H1 (cell line): ENCODE measurements at regions not wholly inside any gene's neighbourhood (a gene's known extent, or its start where the extent isn't known, plus 50 kb on each side); places are given as distances from the start of the nearest gene placed in this dataset.

Experiments used
- CTCF ChIA-PET: fragments of 300-600 bp; sonication (Branson Sonifier 250); formaldehyde crosslinking; loops from one replicate; lab custom pipeline; 2021; ENCODE audit not compliant: partially characterized antibody; lab: Charles Lee
- POLR2A ChIA-PET: fragments of 300-600 bp; sonication (Branson Sonifier 250); formaldehyde crosslinking; loops from one replicate; lab custom pipeline; 2021; ENCODE audit warnings: inconsistent platforms; ENCODE audit not compliant: partially characterized antibody; lab: Charles Lee
- DNase-seq, 2 experiments: peaks; one replicate each; pipeline versions ENCODE4 v3.0.0 to v3.0.0-alpha.2; 2010 to 2022; ENCODE audit warnings: low spot score in 2 of 2, low read depth in 1 of 2, mixed read lengths in 1 of 2
- FAIRE-seq: peaks from 2 replicates; lab custom pipeline; 2011; peaks lifted over from hg19 to GRCh38; lab: Jason Lieb, UNC
- H2AFZ ChIP-seq: 2 replicates; pipeline ENCODE4 v1.8.1; 2012; ENCODE audit warnings: low read length, inconsistent platforms
- H2AK5ac ChIP-seq: 2 replicates; pipeline ENCODE4 v1.6.1; 2013; ENCODE audit warnings: low read depth, low read length
- H2BK120ac ChIP-seq: replicated peaks from 2 replicates; pipeline ENCODE3; 2013; ENCODE audit warnings: low read depth, low read length, inconsistent platforms
- H2BK12ac ChIP-seq: 2 replicates; pipeline ENCODE4 v1.6.1; 2013; ENCODE audit warnings: low read depth, low read length
- H2BK15ac ChIP-seq: 2 replicates; pipeline ENCODE4 v1.6.1; 2013; ENCODE audit warnings: low read length
- H2BK20ac ChIP-seq: 2 replicates; pipeline ENCODE4 v1.6.1; 2013; ENCODE audit warnings: low read length
- H2BK5ac ChIP-seq: 2 replicates; pipeline ENCODE4 v1.6.1; 2013; ENCODE audit warnings: low read depth, low read length
- H3K14ac ChIP-seq: 2 replicates; pipeline ENCODE4 v1.6.1; 2013; ENCODE audit warnings: inconsistent platforms; ENCODE audit not compliant: insufficient read length
- H3K18ac ChIP-seq: 2 replicates; pipeline ENCODE4 v1.6.1; 2013; ENCODE audit warnings: low read length; ENCODE audit errors: extremely low read depth
- H3K23ac ChIP-seq: 2 replicates; pipeline ENCODE4 v1.6.1; 2013; ENCODE audit warnings: inconsistent platforms; ENCODE audit not compliant: insufficient read length
- H3K23me2 ChIP-seq: 2 replicates; pipeline ENCODE4 v1.6.1; 2013; ENCODE audit warnings: low read depth, low read length
- H3K27ac ChIP-seq: 2 replicates; pipeline ENCODE4 v1.6.1; 2011; ENCODE audit warnings: low read depth, low read length, inconsistent platforms
- H3K27me3 ChIP-seq, 4 experiments: replicated peaks in 1 of 4; 1 replicate in 1 of 4; 2 replicates in 3 of 4; pipeline versions ENCODE4 v1.6.1 to v1.8.1; 2011 to 2013; ENCODE audit warnings: low read length in 3 of 4, mild to moderate bottlenecking in 3 of 4, inconsistent platforms in 2 of 4, mixed read lengths in 2 of 4, moderate library complexity in 1 of 4; ENCODE audit not compliant: control insufficient read depth in 3 of 4, insufficient read depth in 3 of 4; ENCODE audit errors: extremely low read depth in 1 of 4
- H3K36me3 ChIP-seq, 4 experiments: 2 replicates each; pipeline versions ENCODE4 v1.6.1 to v1.8.1; 2011 to 2013; ENCODE audit warnings: mild to moderate bottlenecking in 4 of 4, low read length in 3 of 4, moderate library complexity in 2 of 4, control low read depth in 1 of 4, inconsistent platforms in 1 of 4; ENCODE audit not compliant: insufficient read depth in 4 of 4, control insufficient read depth in 2 of 4
- H3K4ac ChIP-seq: replicated peaks from 2 replicates; pipeline ENCODE3; 2013; ENCODE audit warnings: low read length, low read depth, mixed read lengths, inconsistent platforms; ENCODE audit not compliant: insufficient read length
- H3K4me1 ChIP-seq, 4 experiments: replicated peaks in 1 of 4; 1 replicate in 1 of 4; 2 replicates in 3 of 4; pipeline versions ENCODE4 v1.6.1 to v1.8.1; 2011 to 2013; ENCODE audit warnings: low read length in 3 of 4, inconsistent platforms in 2 of 4, mixed read lengths in 1 of 4; ENCODE audit not compliant: insufficient read depth in 4 of 4, control insufficient read depth in 3 of 4
- H3K4me2 ChIP-seq, 2 experiments: 2 replicates each; pipeline versions ENCODE4 v1.6.1 to v1.8.1; 2011 to 2013; ENCODE audit warnings: low read depth in 2 of 2, low read length in 2 of 2, control low read depth in 1 of 2, inconsistent platforms in 1 of 2, mild to moderate bottlenecking in 1 of 2; ENCODE audit not compliant: insufficient read depth in 1 of 2
- H3K4me3 ChIP-seq, 4 experiments: fragments of 200-600, 300-600 bp in 1 of 4; sonication (generic), shearing (Covaris generic), sonication (Bioruptor Twin) in 1 of 4; 2 replicates each; pipeline versions ENCODE4 v1.5.1 to v1.8.1; 2011 to 2016; ENCODE audit warnings: low read length in 4 of 4, low read depth in 3 of 4, control low read depth in 2 of 4, inconsistent platforms in 2 of 4, mild to moderate bottlenecking in 2 of 4, mixed read lengths in 1 of 4, moderate library complexity in 1 of 4; ENCODE audit not compliant: insufficient read depth in 2 of 4; ENCODE audit errors: extremely low read depth in 1 of 4
- H3K56ac ChIP-seq: replicated peaks from 2 replicates; pipeline ENCODE3; 2013; ENCODE audit warnings: low read depth, mild to moderate bottlenecking, mixed read lengths, low read length, inconsistent platforms; ENCODE audit not compliant: insufficient read length
- H3K79me1 ChIP-seq: 2 replicates; pipeline ENCODE4 v1.6.1; 2013; ENCODE audit warnings: low read depth, low read length, control low read depth
- H3K79me2 ChIP-seq, 2 experiments: 2 replicates each; pipeline versions ENCODE4 v1.6.1 to v1.8.1; 2012 to 2013; ENCODE audit warnings: low read length in 2 of 2, mild to moderate bottlenecking in 2 of 2, inconsistent platforms in 1 of 2; ENCODE audit not compliant: insufficient read depth in 2 of 2, control insufficient read depth in 1 of 2
- H3K9ac ChIP-seq, 4 experiments: replicated peaks in 1 of 4; 1 replicate in 1 of 4; 2 replicates in 3 of 4; pipeline versions ENCODE4 v1.6.1 to v1.8.1; 2011 to 2013; ENCODE audit warnings: low read depth in 3 of 4, low read length in 3 of 4, control low read depth in 2 of 4, mild to moderate bottlenecking in 2 of 4, moderate library complexity in 2 of 4, inconsistent platforms in 1 of 4; ENCODE audit errors: extremely low read depth in 1 of 4
- H3K9me3 ChIP-seq, 2 experiments: 2 replicates each; pipeline versions ENCODE4 v1.6.1 to v1.8.1; 2012 to 2013; ENCODE audit warnings: mild to moderate bottlenecking in 2 of 2, moderate library complexity in 2 of 2, control low read depth in 1 of 2, inconsistent platforms in 1 of 2, low read depth in 1 of 2, low read length in 1 of 2, mixed read lengths in 1 of 2; ENCODE audit not compliant: insufficient read depth in 2 of 2
- H4K20me1 ChIP-seq, 2 experiments: replicated peaks in 1 of 2; 2 replicates each; pipeline versions ENCODE3 to v1.8.1; 2011 to 2013; ENCODE audit warnings: inconsistent platforms in 2 of 2, low read length in 2 of 2, mild to moderate bottlenecking in 1 of 2; ENCODE audit not compliant: insufficient read depth in 2 of 2, control insufficient read depth in 1 of 2
- H4K5ac ChIP-seq: 2 replicates; pipeline ENCODE4 v1.6.1; 2013; ENCODE audit warnings: low read length, low read depth, mixed read lengths, inconsistent platforms; ENCODE audit not compliant: insufficient read length
- H4K8ac ChIP-seq: 2 replicates; pipeline ENCODE4 v1.8.0; 2013; ENCODE audit warnings: mild to moderate bottlenecking, moderate library complexity, low read length, inconsistent platforms; ENCODE audit not compliant: insufficient read depth; ENCODE audit errors: extremely low read depth
- H4K91ac ChIP-seq: replicated peaks from 2 replicates; pipeline ENCODE3; 2013; ENCODE audit warnings: low read length, mixed read lengths, inconsistent platforms; ENCODE audit not compliant: insufficient read length
- CHD1 ChIP-seq: IDR thresholded peaks from 2 replicates; pipeline ENCODE4 v1.6.1; 2012; ENCODE audit warnings: low read depth, low read length, improper control_type of control experiment
- WGBS, 2 experiments: shearing (Covaris generic) in 1 of 2; methylation state at CpG; one replicate each; pipeline versions ENCODE4 v1.1.6 to v1.1.7; 2013 to 2015; ENCODE audit warnings: low lambda C conversion rate in 2 of 2, mixed read lengths in 2 of 2, inconsistent platforms in 1 of 2, low coverage in 1 of 2, missing lambda C conversion rate in 1 of 2; ENCODE audit not compliant: insufficient replicate concordance in 2 of 2, insufficient coverage in 1 of 2, insufficient read length in 1 of 2; ENCODE audit errors: extremely low coverage in 1 of 2, missing lambda C conversion rate in 1 of 2; 5-methylcytosine and 5-hydroxymethylcytosine counted together

GRCh38 chr15:36059596-36059995 lies 513.6 kb upstream of the DPH6 start:
- Histone ChIP-seq H3K27me3 (no peaks in the 10 kb centered on the region), H4K20me1 (no peaks in the 10 kb centered on the region), H2BK5ac (no peak overlapping the region), H3K27ac (no peak overlapping the region), H3K18ac (no peak overlapping the region), H2BK15ac (no peak overlapping the region), H3K79me2 (no peaks in the 10 kb centered on the region), H4K8ac (no peak overlapping the region), H4K5ac (no peak overlapping the region), H3K79me1 (no peaks in the 10 kb centered on the region), H3K36me3 (no peaks in the 10 kb centered on the region), H3K14ac (no peak overlapping the region), H3K4me1 (peaks cover 0 to 2% (median 0%) of the 10 kb centered on the region in 4 experiments; a peak in 1 of 7 replicates), H3K9me3 (no peaks in the 10 kb centered on the region), H3K4ac (no peak overlapping the region), H3K9ac (no peak overlapping the region), H3K23me2 (no peaks in the 10 kb centered on the region), H2BK120ac (no peak overlapping the region), H3K4me3 (no peak overlapping the region), H4K91ac (no peak overlapping the region), H3K56ac (no peak overlapping the region), H2AK5ac (no peak overlapping the region), H2BK20ac (no peak overlapping the region), H2BK12ac (no peak overlapping the region), H3K4me2 (no peak overlapping the region), H3K23ac (no peak overlapping the region), H2AFZ (no peak overlapping the region)
- 81% methylated on average over 3 of the region's 3 CpGs; no CpG with 5 or more reads in 1 of the 2 experiments for WGBS, 2 experiments
- ChIA-PET POLR2A (no interaction called here), CTCF (interaction anchor here (1.2 kb wide), 1 partner anchor 9 kb away, joined by 3 read pairs; no protein-coding TSS in a partner anchor)
- DNase-seq (no peak), FAIRE-seq (no peak)
- no peak for TF ChIP-seq CHD1
